ENCODE measurements at regions not wholly inside any gene's neighbourhood (a gene's known extent, or its start where the extent isn't known, plus 50 kb on each side); places are given as distances from the start of the nearest gene placed in this dataset.
"Not testable (repeated sequence)": the region's sequence is repeated elsewhere in the genome, so short reads cannot be mapped to it uniquely, and the experiment has no call there.

GRCh38 chr4:157776930-157777528 lies 395.8 kb downstream of the GASK1B start:
- DNase-seq: no peak

- no peak for DNase-seq
Measured at GRCh38 chr4:157775971-157776370, 396.9 kb downstream of the GASK1B start.

GRCh38 chr4:157772907-157773306 lies 399.9 kb downstream of the GASK1B start:
- DNase-seq: no peak

- DNase-seq: no peak
Measured at GRCh38 chr4:157768419-157768818, 404.4 kb downstream of the GASK1B start.

GRCh38 chr4:157763490-157763889 lies 409.3 kb downstream of the GASK1B start:
- no peak for DNase-seq

GRCh38 chr4:157754410-157754809 lies 418.4 kb downstream of the GASK1B start:
- no peak for DNase-seq

GRCh38 chr4:157751631-157752030 lies 421.2 kb downstream of the GASK1B start:
- DNase-seq: no peak

- DNase-seq: no peak
Measured at GRCh38 chr4:157741642-157742041, 431.2 kb downstream of the GASK1B start.

GRCh38 chr4:157739242-157739641 lies 433.6 kb downstream of the GASK1B start:
- no peak for DNase-seq

- DNase-seq: no peak
Measured at GRCh38 chr4:157728215-157728614, 444.6 kb downstream of the GASK1B start.

GRCh38 chr4:157727163-157727562 lies 445.7 kb downstream of the GASK1B start:
- no peak for DNase-seq

GRCh38 chr4:157722146-157722545 lies 450.7 kb downstream of the GASK1B start:
- no peak for DNase-seq

- no peak for DNase-seq
Measured at GRCh38 chr4:157713342-157713741, 459.5 kb downstream of the GASK1B start.

- DNase-seq: no peak
Measured at GRCh38 chr4:157706155-157706554, 466.7 kb downstream of the GASK1B start.

- no peak for DNase-seq
Measured at GRCh38 chr4:157702831-157703230, 470.0 kb downstream of the GASK1B start.

- no peak for DNase-seq
Measured at GRCh38 chr4:157701695-157701994, 471.2 kb downstream of the GASK1B start.

- no peak for DNase-seq
Measured at GRCh38 chr4:157700898-157701694, 471.7 kb downstream of the GASK1B start.

GRCh38 chr4:157689476-157689875 lies 468.9 kb downstream of the GRIA2 start:
- no peak for DNase-seq

- no peak for DNase-seq
Measured at GRCh38 chr4:157687971-157688370, 467.4 kb downstream of the GRIA2 start.

- DNase-seq: not testable (repeated sequence)
Measured at GRCh38 chr4:157679326-157679725, 458.8 kb downstream of the GRIA2 start.

GRCh38 chr4:157678478-157678877 lies 457.9 kb downstream of the GRIA2 start:
- no peak for DNase-seq

- no peak for DNase-seq
Measured at GRCh38 chr4:157674699-157675098, 454.2 kb downstream of the GRIA2 start.

GRCh38 chr4:157667836-157668235 lies 447.3 kb downstream of the GRIA2 start:
- no peak for DNase-seq

GRCh38 chr4:157664726-157665125 lies 444.2 kb downstream of the GRIA2 start:
- DNase-seq: no peak
